ENCODE measurements at regions not wholly inside any gene's neighbourhood (a gene's known extent, or its start where the extent isn't known, plus 50 kb on each side); places are given as distances from the start of the nearest gene placed in this dataset.

DNA sequence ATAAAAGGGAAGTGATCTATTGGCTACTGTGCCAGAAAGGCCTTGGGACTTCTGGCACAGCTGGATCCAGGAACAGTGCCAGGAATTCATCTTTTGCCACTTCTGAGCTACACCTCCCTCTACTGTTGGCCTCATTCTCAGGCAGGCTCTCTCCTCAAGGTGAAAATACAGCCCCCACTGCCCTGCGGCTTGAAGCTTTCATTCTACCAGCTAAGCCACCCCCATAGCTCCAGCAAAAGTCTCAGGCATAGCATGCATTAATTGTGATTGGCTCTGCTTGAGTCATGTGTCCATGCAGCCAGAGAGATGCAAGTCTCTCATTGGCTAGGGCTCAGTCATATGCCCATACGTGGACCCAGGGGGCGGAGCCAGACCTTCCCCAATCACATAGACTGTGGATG, 142.4 kb downstream of the TPRA1 start:
- DNase-seq (ENCODE audit: low read depth): no peak
- no peak overlapping the region for H3K4me3 ChIP-seq (ENCODE audit: low read depth, low read length)
- TF ChIP-seq, protein P1, sequence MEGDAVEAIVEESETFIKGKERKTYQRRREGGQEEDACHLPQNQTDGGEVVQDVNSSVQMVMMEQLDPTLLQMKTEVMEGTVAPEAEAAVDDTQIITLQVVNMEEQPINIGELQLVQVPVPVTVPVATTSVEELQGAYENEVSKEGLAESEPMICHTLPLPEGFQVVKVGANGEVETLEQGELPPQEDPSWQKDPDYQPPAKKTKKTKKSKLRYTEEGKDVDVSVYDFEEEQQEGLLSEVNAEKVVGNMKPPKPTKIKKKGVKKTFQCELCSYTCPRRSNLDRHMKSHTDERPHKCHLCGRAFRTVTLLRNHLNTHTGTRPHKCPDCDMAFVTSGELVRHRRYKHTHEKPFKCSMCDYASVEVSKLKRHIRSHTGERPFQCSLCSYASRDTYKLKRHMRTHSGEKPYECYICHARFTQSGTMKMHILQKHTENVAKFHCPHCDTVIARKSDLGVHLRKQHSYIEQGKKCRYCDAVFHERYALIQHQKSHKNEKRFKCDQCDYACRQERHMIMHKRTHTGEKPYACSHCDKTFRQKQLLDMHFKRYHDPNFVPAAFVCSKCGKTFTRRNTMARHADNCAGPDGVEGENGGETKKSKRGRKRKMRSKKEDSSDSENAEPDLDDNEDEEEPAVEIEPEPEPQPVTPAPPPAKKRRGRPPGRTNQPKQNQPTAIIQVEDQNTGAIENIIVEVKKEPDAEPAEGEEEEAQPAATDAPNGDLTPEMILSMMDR (IDR thresholded peaks at IDR 0.05; ENCODE audit: low read depth, low read length, missing control alignments): no peak

DNA sequence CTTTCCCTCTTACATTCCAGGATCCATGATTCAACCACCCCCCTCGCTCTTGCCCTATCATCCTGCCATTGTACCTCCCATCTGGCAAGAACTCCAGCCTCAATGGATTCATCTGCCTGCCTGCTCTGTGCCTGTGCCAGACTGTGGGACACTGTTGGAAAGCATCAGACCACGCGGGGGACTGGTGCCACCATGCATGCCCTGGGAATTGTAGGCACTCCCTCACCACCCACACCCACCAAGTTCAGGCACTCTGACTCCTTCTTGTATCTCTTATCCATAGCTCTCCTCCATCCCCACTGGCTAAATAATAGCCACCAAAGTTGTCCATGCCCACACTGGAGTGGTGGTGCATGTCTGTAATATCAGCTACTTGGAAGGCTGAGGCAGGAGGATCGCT, 143.8 kb downstream of the TPRA1 start:
- DNase-seq (ENCODE audit: low read depth): no peak
- TF ChIP-seq, protein P1 (IDR thresholded peaks at IDR 0.05; ENCODE audit: low read depth, low read length, missing control alignments): no peak
- H3K4me3 ChIP-seq (ENCODE audit: low read depth, low read length): no peak overlapping the region

DNA sequence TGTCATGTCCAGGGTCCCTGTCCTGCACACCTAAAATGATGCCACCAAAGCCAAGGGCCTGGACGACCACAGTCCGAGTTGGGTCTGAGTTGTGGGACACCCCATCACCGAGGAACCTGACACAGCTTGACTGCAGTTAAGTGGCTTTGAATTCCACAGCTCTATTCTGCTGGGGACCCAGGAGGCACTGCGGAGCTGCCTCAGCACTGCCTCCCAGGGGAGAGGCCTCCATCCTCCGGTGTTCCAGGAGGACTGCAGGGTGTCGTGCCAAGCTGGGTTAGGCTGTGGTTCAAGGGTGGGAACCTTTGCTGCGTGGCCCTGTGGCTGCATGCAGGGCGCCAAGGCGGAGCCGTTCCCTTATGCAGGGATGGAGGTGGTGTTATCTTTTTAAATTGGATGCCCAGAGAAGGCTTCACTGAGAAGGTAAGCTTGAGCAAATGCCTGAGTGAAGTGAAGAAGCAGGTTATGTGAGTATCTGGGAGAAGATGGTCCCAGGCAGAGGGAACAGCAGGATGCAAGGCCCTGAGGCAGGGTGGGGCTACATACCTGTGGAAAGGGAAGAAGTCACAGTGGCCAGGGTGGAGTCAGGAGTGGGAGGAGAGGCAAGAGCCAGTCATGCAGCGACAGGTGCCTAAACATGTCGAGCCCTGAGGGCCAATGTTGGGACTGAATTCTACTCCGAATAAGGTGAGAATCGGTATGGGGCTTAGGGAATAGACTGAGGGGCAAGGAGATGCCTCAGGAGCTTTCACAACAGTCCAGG, 144.8 kb downstream of the TPRA1 start:
- TF ChIP-seq, protein P1 (IDR thresholded peaks at IDR 0.05; ENCODE audit: low read depth, low read length, missing control alignments): no peak

DNA sequence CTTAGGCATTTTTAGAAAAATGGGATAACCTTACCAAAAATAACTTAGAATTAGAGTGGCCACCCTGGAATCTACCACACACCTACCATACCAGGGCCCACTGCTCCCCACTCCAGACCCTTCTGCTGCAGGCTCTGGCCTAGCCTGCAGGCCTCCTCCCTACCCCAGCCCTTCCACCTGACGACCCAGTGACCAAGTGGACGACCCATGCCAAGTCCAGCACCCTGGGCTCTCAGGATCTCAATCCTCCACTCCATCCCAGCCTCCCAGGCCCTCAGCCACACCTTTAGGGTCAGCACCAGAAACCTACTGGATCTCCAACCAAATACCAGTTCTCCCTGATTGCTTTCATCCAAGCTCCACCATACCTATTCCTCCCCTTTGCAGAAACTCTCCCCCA, 145.8 kb downstream of the TPRA1 start:
- TF ChIP-seq, protein P1 (IDR thresholded peaks at IDR 0.05; ENCODE audit: low read depth, low read length, missing control alignments): no peak
- H3K4me3 ChIP-seq (ENCODE audit: low read depth, low read length): no peak overlapping the region
- no peak for DNase-seq (ENCODE audit: low read depth)

More for the DNA sequence above, 144.8 kb downstream of the TPRA1 start:
- no peak overlapping the region for H3K4me3 ChIP-seq (ENCODE audit: low read depth, low read length)
- DNase-seq (ENCODE audit: low read depth): no peak

DNA sequence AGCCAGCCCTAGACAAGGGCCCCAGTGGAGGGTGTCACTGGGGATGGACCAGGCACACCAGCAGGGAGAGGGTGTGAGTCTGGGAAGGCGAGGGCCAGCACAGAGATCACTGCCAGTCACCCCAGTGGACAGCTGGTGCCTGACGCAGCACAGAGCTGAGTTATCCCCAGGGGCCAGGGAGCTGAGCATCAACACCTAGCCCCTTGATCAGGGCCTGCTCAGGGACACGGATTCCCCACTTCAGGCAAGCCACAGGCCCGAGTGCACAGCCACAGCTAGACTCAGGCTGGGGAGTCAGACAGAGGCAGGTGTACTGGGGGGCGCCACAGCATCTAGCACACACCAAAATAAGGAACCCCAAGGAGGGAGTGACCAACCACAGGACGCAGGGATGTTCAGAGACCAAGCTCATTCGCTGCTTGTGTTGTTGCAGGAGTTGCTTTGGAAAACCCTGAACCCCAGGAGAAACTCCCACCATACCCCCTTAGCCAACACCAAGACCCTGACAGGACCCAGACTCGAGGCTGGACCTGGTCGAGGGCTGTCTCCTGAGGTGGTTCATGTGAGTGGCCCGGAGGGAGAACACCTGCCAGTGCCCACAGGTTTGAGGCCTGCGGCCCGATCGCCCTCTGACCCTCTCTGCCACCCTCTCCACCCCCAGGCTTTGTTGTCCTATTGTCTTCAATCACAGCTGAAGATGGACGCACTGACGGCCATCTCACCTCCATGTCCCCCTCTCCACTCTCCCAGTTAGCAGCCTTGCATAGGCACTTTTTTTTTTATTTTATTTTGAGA, 146.8 kb downstream of the TPRA1 start:
- no peak overlapping the region for H3K4me3 ChIP-seq (ENCODE audit: low read depth, low read length)
- TF ChIP-seq, protein P1 (IDR thresholded peaks at IDR 0.05; ENCODE audit: low read depth, low read length, missing control alignments): no peak
- no peak for DNase-seq (ENCODE audit: low read depth)

DNA sequence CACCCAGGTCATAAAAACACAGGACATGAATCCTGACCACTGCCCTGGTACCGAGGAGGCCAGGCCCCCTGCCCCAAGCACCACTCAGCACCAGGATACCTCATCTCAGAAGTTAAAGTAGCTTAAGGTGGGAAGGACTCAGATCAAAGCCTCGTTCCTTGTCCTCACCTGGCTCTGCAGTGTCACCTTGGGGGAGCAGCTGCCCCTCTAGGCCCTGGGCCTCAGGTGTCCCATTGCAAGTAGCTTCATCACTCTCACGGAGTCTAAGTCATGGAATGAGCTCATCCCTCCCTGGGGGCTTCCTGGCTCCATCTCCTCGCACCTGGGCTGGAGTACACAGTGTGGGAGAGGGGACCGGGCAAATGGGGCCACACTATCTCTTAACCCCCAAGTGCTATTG, 148.0 kb downstream of the TPRA1 start:
- H3K4me3 ChIP-seq (ENCODE audit: low read depth, low read length): no peak overlapping the region
- DNase-seq (ENCODE audit: low read depth): no peak
- TF ChIP-seq, protein P1 (IDR thresholded peaks at IDR 0.05; ENCODE audit: low read depth, low read length, missing control alignments): no peak

All from GM12864 (cell line).